ENCODE measurements at regions not wholly inside any gene's neighbourhood (a gene's known extent, or its start where the extent isn't known, plus 50 kb on each side); places are given as distances from the start of the nearest gene placed in this dataset.

DNA sequence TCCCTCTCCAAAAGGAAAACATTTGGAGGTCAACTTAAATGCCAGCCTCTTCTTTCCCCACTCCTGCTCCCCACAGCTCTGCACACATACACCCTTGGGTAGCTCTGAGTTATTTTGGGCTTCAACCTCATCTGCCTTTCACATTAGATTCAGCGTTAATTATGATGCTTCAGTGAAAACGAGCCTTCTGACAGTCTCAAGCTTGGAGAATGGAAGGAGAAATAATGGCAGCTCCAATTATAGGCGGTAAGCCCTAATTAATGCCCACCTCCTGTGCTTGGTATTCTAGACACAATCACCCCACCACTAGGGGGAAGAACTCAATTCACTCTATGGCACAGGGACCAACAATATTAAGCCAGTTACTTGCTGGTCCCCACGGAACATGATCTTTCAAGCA, 397.9 kb downstream of the BRINP2 start:
- H3K4me1 Mint-ChIP-seq (ENCODE audit: low read depth): no peaks in the 10 kb centered on the region
- no peaks in the 10 kb centered on the region for H3K27me3 Mint-ChIP-seq (ENCODE audit: insufficient read depth)
- TF ChIP-seq CTCF (IDR thresholded peaks at IDR 0.05): no peak; the same call in 1 of the 2 replicates
- peaks cover 13% of the 10 kb centered on the region for H3K9me3 Mint-ChIP-seq
- no peak overlapping the region for H3K27ac Mint-ChIP-seq
- DNase-seq: no peak
- H3K36me3 Mint-ChIP-seq (ENCODE audit: low read depth): no peaks in the 10 kb centered on the region
- H3K4me3 Mint-ChIP-seq: no peak overlapping the region

DNA sequence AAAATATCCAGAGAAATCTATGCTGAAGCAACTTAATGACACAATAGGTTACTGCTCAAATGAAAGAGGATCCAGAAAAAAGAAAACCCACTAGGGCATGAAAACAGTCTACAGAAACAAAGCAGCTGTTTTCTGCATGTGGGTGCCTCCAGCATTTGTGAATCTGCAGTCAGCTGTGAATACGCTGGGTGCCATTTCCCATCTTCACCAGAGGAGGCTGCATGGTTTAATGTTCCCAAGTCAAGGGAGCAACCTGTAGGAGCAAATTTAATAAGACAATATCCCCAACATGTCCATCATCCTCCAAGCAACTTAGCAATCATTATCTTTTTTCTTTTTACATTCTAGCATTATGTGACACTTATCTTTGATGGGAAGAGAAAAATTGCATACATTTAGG, 396.6 kb downstream of the BRINP2 start:
- Mint-ChIP-seq H3K36me3 (ENCODE audit: low read depth) (no peaks in the 10 kb centered on the region), H3K4me1 (ENCODE audit: low read depth) (no peaks in the 10 kb centered on the region), H3K27ac (no peak overlapping the region), H3K9me3 (peaks cover 13% of the 10 kb centered on the region), H3K27me3 (ENCODE audit: insufficient read depth) (no peaks in the 10 kb centered on the region), H3K4me3 (no peak overlapping the region)
- 0 out of 2 replicates have a peak, but pooled peaks have one; percentile 16 for TF ChIP-seq CTCF (IDR thresholded peaks at IDR 0.05)
- DNase-seq: no peak

DNA sequence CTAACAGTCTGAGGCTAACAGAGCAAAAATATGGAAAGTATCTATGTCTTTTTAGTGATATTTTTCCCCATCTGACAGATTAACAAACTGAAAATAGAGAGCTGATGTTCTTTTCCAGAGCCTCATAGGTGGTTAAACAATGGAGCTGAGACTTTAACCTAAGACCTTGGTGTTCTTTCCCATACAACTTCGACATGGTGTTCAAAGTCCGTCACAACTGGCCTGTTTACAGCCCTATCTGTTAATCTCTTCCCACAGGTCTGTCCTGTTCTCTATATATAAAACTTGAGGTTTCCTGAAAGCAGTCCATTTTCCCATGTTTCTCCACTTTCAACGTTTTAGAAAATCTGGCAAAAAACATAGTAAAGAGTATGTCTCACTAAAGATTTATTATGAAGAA, 395.7 kb downstream of the BRINP2 start:
- no peaks in the 10 kb centered on the region for H3K4me1 Mint-ChIP-seq (ENCODE audit: low read depth)
- H3K36me3 Mint-ChIP-seq (ENCODE audit: low read depth): no peaks in the 10 kb centered on the region
- no peak overlapping the region for H3K27ac Mint-ChIP-seq
- DNase-seq: no peak
- no peaks in the 10 kb centered on the region for H3K27me3 Mint-ChIP-seq (ENCODE audit: insufficient read depth)
- peaks cover 18% of the 10 kb centered on the region for H3K9me3 Mint-ChIP-seq
- no peak for TF ChIP-seq CTCF (IDR thresholded peaks at IDR 0.05)
- H3K4me3 Mint-ChIP-seq: no peak overlapping the region

GRCh38 chr1:177561436-177561835, 390.7 kb downstream of the BRINP2 start:
- no peaks in the 10 kb centered on the region for H3K4me1 Mint-ChIP-seq (ENCODE audit: low read depth)
- H3K36me3 Mint-ChIP-seq (ENCODE audit: low read depth): no peaks in the 10 kb centered on the region
- DNase-seq: no peak
- no peak for TF ChIP-seq CTCF (IDR thresholded peaks at IDR 0.05)
- no peaks in the 10 kb centered on the region for H3K27me3 Mint-ChIP-seq (ENCODE audit: insufficient read depth)
- H3K27ac Mint-ChIP-seq: no peak overlapping the region
- H3K4me3 Mint-ChIP-seq: no peak overlapping the region
- peaks cover 38% of the 10 kb centered on the region for H3K9me3 Mint-ChIP-seq

DNA sequence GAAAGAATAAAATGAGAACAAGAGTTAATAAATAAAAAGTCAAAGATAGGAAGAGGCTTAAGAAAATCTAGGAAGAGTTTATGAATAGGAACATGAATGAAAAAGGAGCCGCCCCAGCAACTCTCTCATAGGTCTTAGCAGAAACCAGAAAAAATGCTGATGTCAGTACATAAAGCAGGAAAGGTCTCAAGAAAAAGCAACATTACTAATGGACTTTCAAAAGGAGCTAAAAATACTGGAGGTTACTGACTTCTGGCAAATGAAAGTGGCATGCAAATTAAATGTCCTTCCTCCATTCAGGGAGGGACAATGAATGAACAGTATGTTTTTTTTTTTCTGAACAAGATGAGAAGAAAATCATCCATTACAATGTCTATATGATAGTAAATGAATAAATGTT, 387.6 kb downstream of the BRINP2 start:
- Mint-ChIP-seq H3K4me1 (ENCODE audit: low read depth) (no peaks in the 10 kb centered on the region), H3K27me3 (ENCODE audit: insufficient read depth) (no peaks in the 10 kb centered on the region), H3K36me3 (ENCODE audit: low read depth) (no peaks in the 10 kb centered on the region), H3K4me3 (no peak overlapping the region), H3K27ac (no peak overlapping the region), H3K9me3 (peaks cover 49% of the 10 kb centered on the region)
- TF ChIP-seq CTCF (IDR thresholded peaks at IDR 0.05): no peak
- no peak for DNase-seq

DNA sequence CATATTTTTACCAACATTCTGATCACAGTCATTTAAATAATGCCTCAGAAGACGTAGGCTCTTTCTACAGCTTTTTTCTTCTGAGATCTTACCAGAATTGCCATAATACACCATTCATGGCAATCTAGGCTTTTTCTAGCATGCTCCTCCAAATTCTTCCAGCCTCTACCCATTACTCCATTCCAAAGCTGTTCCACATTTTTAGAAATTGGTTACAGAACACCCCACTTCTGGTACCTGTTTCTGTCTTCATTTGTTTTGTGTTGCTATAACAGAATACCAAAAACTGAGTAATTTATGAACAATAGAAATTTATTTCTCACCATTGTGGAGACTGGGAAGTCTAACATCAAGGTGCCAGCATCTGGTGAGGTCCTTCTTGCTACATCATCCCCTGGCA, 385.4 kb downstream of the BRINP2 start:
- Mint-ChIP-seq H3K36me3 (ENCODE audit: low read depth) (no peaks in the 10 kb centered on the region), H3K27me3 (ENCODE audit: insufficient read depth) (no peaks in the 10 kb centered on the region), H3K27ac (no peak overlapping the region), H3K4me1 (ENCODE audit: low read depth) (no peaks in the 10 kb centered on the region), H3K9me3 (peaks cover 37% of the 10 kb centered on the region), H3K4me3 (no peak overlapping the region)
- TF ChIP-seq CTCF (IDR thresholded peaks at IDR 0.05): no peak
- DNase-seq: no peak
